Endothelial cell of umbilical vein (primary cell): ENCODE measurements at regions not wholly inside any gene's neighbourhood (a gene's known extent, or its start where the extent isn't known, plus 50 kb on each side); places are given as distances from the start of the nearest gene placed in this dataset.

Source experiments
- BruUV-seq: library from RNA; stranded (reverse); fragments of 400-500 nt; replicated peaks from 2 replicates; lab custom pipeline; 2021; lab: Mats Ljungman, UMichigan
- CTCF ChIA-PET: fragments of 300-600, 350-600 bp; sonication (Branson Sonifier 250); formaldehyde crosslinking; loops from one replicate; lab custom pipeline; 2021; ENCODE audit warnings: antibody characterized with exemption, inconsistent platforms; lab: Charles Lee
- POLR2A ChIA-PET: fragments of 300-600, 350-600 bp; sonication (Branson Sonifier 250); formaldehyde crosslinking; loops from one replicate; lab custom pipeline; 2021; ENCODE audit warnings: antibody characterized with exemption, inconsistent platforms; lab: Charles Lee
- DNase-seq: peaks from one replicate; pipeline ENCODE4 v3.0.0-alpha.2; 2011; ENCODE audit warnings: low read depth, low spot score
- FAIRE-seq: peaks from 2 replicates; lab custom pipeline; 2011; peaks lifted over from hg19 to GRCh38; lab: Jason Lieb, UNC
- H2AFZ ChIP-seq: 2 replicates; pipeline ENCODE4 v1.6.0; 2012; ENCODE audit warnings: low read depth, low read length, control low read depth, inconsistent platforms
- H3K27ac ChIP-seq: 2 replicates; pipeline ENCODE4 v1.5.1; 2011; ENCODE audit warnings: low read depth, mild to moderate bottlenecking, control low read depth, low read length, moderate library complexity; ENCODE audit not compliant: insufficient read depth
- H3K27me3 ChIP-seq, 2 experiments: 2 replicates each; pipeline versions ENCODE4 v1.6.0 to v1.6.1; 2011; ENCODE audit warnings: low read length in 2 of 2, mixed read lengths in 1 of 2; ENCODE audit not compliant: control insufficient read depth in 2 of 2, insufficient read depth in 2 of 2
- H3K36me3 ChIP-seq, 2 experiments: 2 replicates in 1 of 2; 3 replicates in 1 of 2; pipeline ENCODE4 v1.5.1; 2011; ENCODE audit warnings: low read length in 2 of 2, mild to moderate bottlenecking in 1 of 2, moderate library complexity in 1 of 2; ENCODE audit not compliant: control insufficient read depth in 2 of 2, insufficient read depth in 2 of 2; ENCODE audit errors: extremely low read depth in 1 of 2
- H3K4me1 ChIP-seq: 3 replicates; pipeline ENCODE4 v1.5.1; 2011; ENCODE audit warnings: mild to moderate bottlenecking, low read length; ENCODE audit not compliant: control insufficient read depth, insufficient read depth; ENCODE audit errors: extremely low read depth
- H3K4me2 ChIP-seq: 2 replicates; pipeline ENCODE4 v1.6.1; 2011; ENCODE audit warnings: low read length, control low read depth, mixed read lengths; ENCODE audit not compliant: insufficient read depth
- H3K4me3 ChIP-seq, 3 experiments: fragments of 200-600 bp in 1 of 3; sonication (generic), shearing (Covaris generic) in 1 of 3; replicated peaks in 1 of 3; 2 replicates each; pipeline ENCODE4 v1.5.1; 2011 to 2016; ENCODE audit warnings: control low read depth in 3 of 3, low read length in 3 of 3, mild to moderate bottlenecking in 2 of 3, inconsistent platforms in 1 of 3, low read depth in 1 of 3, moderate library complexity in 1 of 3; ENCODE audit not compliant: insufficient read depth in 1 of 3
- H3K79me2 ChIP-seq: 2 replicates; pipeline ENCODE4 v1.6.0; 2012; ENCODE audit warnings: low read length, inconsistent platforms; ENCODE audit not compliant: control insufficient read depth, insufficient read depth
- H3K9ac ChIP-seq: replicated peaks from 2 replicates; pipeline ENCODE3; 2011; ENCODE audit warnings: low read length, control low read depth; ENCODE audit not compliant: insufficient read depth; ENCODE audit errors: extremely low read depth
- H3K9me1 ChIP-seq: replicated peaks from 3 replicates; pipeline ENCODE4 v1.6.0; 2011; ENCODE audit warnings: mild to moderate bottlenecking, low read length; ENCODE audit not compliant: control insufficient read depth, insufficient read depth; ENCODE audit errors: extremely low read depth
- H3K9me3 ChIP-seq: replicated peaks from 2 replicates; pipeline ENCODE4 v1.5.1; 2012; ENCODE audit warnings: low read length, inconsistent platforms; ENCODE audit not compliant: control insufficient read depth, insufficient read depth
- H4K20me1 ChIP-seq: replicated peaks from 2 replicates; pipeline ENCODE3; 2011; ENCODE audit warnings: mild to moderate bottlenecking, low read length; ENCODE audit not compliant: control insufficient read depth, insufficient read depth; ENCODE audit errors: extremely low read depth
- EZH2 ChIP-seq: IDR thresholded peaks from 2 replicates; pipeline ENCODE4 v1.6.1; 2012; ENCODE audit warnings: borderline replicate concordance, low read depth, mild to moderate bottlenecking, moderate library complexity, low read length, inconsistent platforms; ENCODE audit not compliant: severe bottlenecking
- FOS ChIP-seq: IDR thresholded peaks from 2 replicates; pipeline ENCODE4 v1.6.1; 2011; ENCODE audit warnings: mild to moderate bottlenecking, low read length, moderate library complexity, borderline replicate concordance; ENCODE audit not compliant: insufficient read depth
- GATA2 ChIP-seq: IDR thresholded peaks from 2 replicates; pipeline ENCODE4 v1.7.0; 2011; ENCODE audit warnings: low read depth, mild to moderate bottlenecking, moderate library complexity, mixed read lengths, low read length; ENCODE audit not compliant: insufficient read length, insufficient read depth
- JUN ChIP-seq: IDR thresholded peaks from 2 replicates; pipeline ENCODE4 v1.6.1; 2011; ENCODE audit warnings: borderline replicate concordance, low read depth; ENCODE audit not compliant: insufficient read length, insufficient read depth
- MYC ChIP-seq: IDR thresholded peaks from one replicate; pipeline ENCODE4 v1.6.1; 2011; ENCODE audit warnings: mild to moderate bottlenecking, low read depth, low read length
- POLR2A ChIP-seq: IDR thresholded peaks from 2 replicates; pipeline ENCODE4 v1.6.1; 2012; ENCODE audit warnings: low read depth, mild to moderate bottlenecking, control low read depth, low read length
- POLR2AphosphoS5 ChIP-seq: IDR thresholded peaks from 2 replicates; pipeline ENCODE4 v1.6.1; 2012; ENCODE audit warnings: low read depth, mild to moderate bottlenecking, control low read depth, low read length, moderate library complexity; ENCODE audit not compliant: insufficient read depth
- dilution Hi-C: fragments of 300-500 bp; cut with MboI; formaldehyde crosslinking; loops from one replicate; pipeline ENCODE4 v1.15.0; 2019; ENCODE audit warnings: low sequenced_read_pairs; ENCODE audit not compliant: extremely low pct_ligation_motif_present
- intact Hi-C: fragments of 100-400 bp; cut with micrococcal nuclease; formaldehyde crosslinking; loops from one replicate; pipeline ENCODE4 v1.10.0; 2022
- TF ChIP-seq, protein P1 (sequence below), 2 donors: IDR thresholded peaks; 1 replicate in 1 of 2; 2 replicates in 1 of 2; pipeline ENCODE4 v1.5.1; 2011; ENCODE audit warnings: low read length in 2 of 2, mild to moderate bottlenecking in 2 of 2, moderate library complexity in 2 of 2, control low read depth in 1 of 2, inconsistent platforms in 1 of 2, low read depth in 1 of 2; ENCODE audit not compliant: insufficient read depth in 1 of 2; ENCODE audit errors: extremely low read depth in 1 of 2
- TF ChIP-seq, protein P2 (sequence below): IDR thresholded peaks from 2 replicates; pipeline ENCODE4 v1.6.1; 2011; ENCODE audit not compliant: insufficient read depth, insufficient read length

DNA sequence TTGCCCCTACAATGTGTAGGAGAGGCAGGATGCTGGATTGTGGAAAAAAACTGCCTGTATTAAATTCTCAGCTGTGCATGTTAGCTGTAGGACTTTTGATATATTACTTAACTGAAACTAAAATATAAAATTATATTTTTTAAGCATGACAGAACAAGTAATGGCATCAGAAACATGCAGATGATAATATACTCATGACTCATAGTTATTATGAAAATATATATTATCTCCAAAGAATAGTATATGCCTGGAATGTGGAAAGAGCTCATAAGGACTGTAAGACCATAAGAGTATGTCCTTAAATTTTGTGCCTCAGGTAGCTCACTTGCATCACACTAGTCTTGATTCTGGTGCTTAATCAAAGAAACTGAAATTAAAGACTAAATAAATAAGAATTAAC, 1100.6 kb downstream of the TECRL start:
- H3K4me2 ChIP-seq = no peak overlapping the region
- no peak overlapping the region for H3K27ac ChIP-seq
- POLR2A ChIA-PET = no interaction called here
- H3K79me2 ChIP-seq = no peaks in the 10 kb centered on the region
- FAIRE-seq (no peak), DNase-seq (no peak)
- intact Hi-C loops (no loop called here), dilution Hi-C loops (no loop called here)
- H3K27me3 ChIP-seq = no peaks in the 10 kb centered on the region
- no TSS peak for BruUV-seq
- CTCF ChIA-PET = no interaction called here
- no peak overlapping the region for H3K4me3 ChIP-seq
- H3K4me1 ChIP-seq = no peaks in the 10 kb centered on the region
- TF ChIP-seq, protein P1, sequence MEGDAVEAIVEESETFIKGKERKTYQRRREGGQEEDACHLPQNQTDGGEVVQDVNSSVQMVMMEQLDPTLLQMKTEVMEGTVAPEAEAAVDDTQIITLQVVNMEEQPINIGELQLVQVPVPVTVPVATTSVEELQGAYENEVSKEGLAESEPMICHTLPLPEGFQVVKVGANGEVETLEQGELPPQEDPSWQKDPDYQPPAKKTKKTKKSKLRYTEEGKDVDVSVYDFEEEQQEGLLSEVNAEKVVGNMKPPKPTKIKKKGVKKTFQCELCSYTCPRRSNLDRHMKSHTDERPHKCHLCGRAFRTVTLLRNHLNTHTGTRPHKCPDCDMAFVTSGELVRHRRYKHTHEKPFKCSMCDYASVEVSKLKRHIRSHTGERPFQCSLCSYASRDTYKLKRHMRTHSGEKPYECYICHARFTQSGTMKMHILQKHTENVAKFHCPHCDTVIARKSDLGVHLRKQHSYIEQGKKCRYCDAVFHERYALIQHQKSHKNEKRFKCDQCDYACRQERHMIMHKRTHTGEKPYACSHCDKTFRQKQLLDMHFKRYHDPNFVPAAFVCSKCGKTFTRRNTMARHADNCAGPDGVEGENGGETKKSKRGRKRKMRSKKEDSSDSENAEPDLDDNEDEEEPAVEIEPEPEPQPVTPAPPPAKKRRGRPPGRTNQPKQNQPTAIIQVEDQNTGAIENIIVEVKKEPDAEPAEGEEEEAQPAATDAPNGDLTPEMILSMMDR (IDR thresholded peaks at IDR 0.05; ENCODE audit: extremely low read depth in 1 of 2, insufficient read depth in 1 of 2, low read depth in 1 of 2, low read length in 2 of 2) = no peak
- TF ChIP-seq, protein P2, sequence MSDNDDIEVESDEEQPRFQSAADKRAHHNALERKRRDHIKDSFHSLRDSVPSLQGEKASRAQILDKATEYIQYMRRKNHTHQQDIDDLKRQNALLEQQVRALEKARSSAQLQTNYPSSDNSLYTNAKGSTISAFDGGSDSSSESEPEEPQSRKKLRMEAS = no peak
- TF ChIP-seq GATA2 (no peak), POLR2AphosphoS5 (no peak), EZH2 (no peak), JUN (no peak), POLR2A (no peak), FOS (no peak), MYC (no peak)
- no peaks in the 10 kb centered on the region for H3K36me3 ChIP-seq
- no peak overlapping the region for H3K9ac ChIP-seq
- H4K20me1 ChIP-seq = no peaks in the 10 kb centered on the region
- no peaks in the 10 kb centered on the region for H3K9me1 ChIP-seq
- H3K9me3 ChIP-seq = peaks cover 2% of the 10 kb centered on the region
- H2AFZ ChIP-seq = no peak overlapping the region
